Panc1 (cell line): ENCODE measurements at regions not wholly inside any gene's neighbourhood (a gene's known extent, or its start where the extent isn't known, plus 50 kb on each side); places are given as distances from the start of the nearest gene placed in this dataset.

Experiments used
- ATAC-seq: fragments of 200-7000 bp; cut with Tn5 transposase; 2 replicates; pipeline ENCODE4 v1.9.1; 2020; ENCODE audit warnings: mild to moderate bottlenecking, moderate library complexity
- BruUV-seq: library from RNA; stranded (reverse); fragments of 400-500 nt; replicated peaks from 2 replicates; lab custom pipeline; 2021; lab: Mats Ljungman, UMichigan
- CTCF ChIA-PET: fragments of 300-600 bp; sonication (Branson Sonifier 250); formaldehyde crosslinking; loops from one replicate; lab custom pipeline; 2022; ENCODE audit warnings: antibody characterized with exemption; lab: Charles Lee
- POLR2A ChIA-PET: fragments of 300-600 bp; sonication (Branson Sonifier 250); formaldehyde crosslinking; loops from one replicate; lab custom pipeline; 2022; ENCODE audit warnings: antibody characterized with exemption; lab: Charles Lee
- DNase-seq: peaks from one replicate; pipeline ENCODE4 v3.0.0-alpha.2; 2010; ENCODE audit warnings: low read depth, low spot score
- H3K27ac ChIP-seq: 2 replicates; pipeline ENCODE4 v1.5.1; 2011; ENCODE audit warnings: mild to moderate bottlenecking, low read length, inconsistent platforms
- H3K27me3 ChIP-seq: fragments of 200-500 bp; sonication (Bioruptor generic); 2 replicates; pipeline ENCODE4 v1.6.0; 2014; ENCODE audit warnings: low read length, inconsistent platforms; ENCODE audit not compliant: control insufficient read depth, insufficient read depth
- H3K36me3 ChIP-seq: fragments of 200-500 bp; sonication (Bioruptor generic); 2 replicates; pipeline ENCODE4 v1.5.1; 2014; ENCODE audit warnings: inconsistent platforms, mild to moderate bottlenecking, low read length, moderate library complexity; ENCODE audit not compliant: control insufficient read depth, insufficient read depth
- H3K4me1 ChIP-seq: 2 replicates; pipeline ENCODE4 v1.5.1; 2011; ENCODE audit warnings: inconsistent platforms, mild to moderate bottlenecking, low read length, moderate library complexity; ENCODE audit not compliant: control insufficient read depth, insufficient read depth
- H3K4me3 ChIP-seq, 2 experiments: 2 replicates each; pipeline ENCODE4 v1.5.1; 2011 to 2012; ENCODE audit warnings: low read depth in 2 of 2, low read length in 2 of 2, mild to moderate bottlenecking in 2 of 2, inconsistent platforms in 1 of 2, moderate library complexity in 1 of 2
- H3K9me3 ChIP-seq: fragments of 200-500 bp; sonication (Bioruptor generic); 2 replicates; pipeline ENCODE4 v1.5.1; 2014; ENCODE audit warnings: low read depth, mild to moderate bottlenecking, inconsistent platforms, low read length, moderate library complexity; ENCODE audit not compliant: control insufficient read depth, insufficient read depth
- CTCF ChIP-seq: fragments of 450-650 bp; IDR thresholded peaks from 2 replicates; pipeline ENCODE4 v1.5.1; 2017; ENCODE audit warnings: mild to moderate bottlenecking
- POLR2AphosphoS5 ChIP-seq: IDR thresholded peaks from 2 replicates; pipeline ENCODE4 v1.6.1; 2012; ENCODE audit warnings: mild to moderate bottlenecking, low read depth, low read length, moderate library complexity
- REST ChIP-seq, 2 experiments: IDR thresholded peaks; 2 replicates each; pipeline ENCODE4 v1.6.1; 2011 to 2012; ENCODE audit warnings: low read depth in 2 of 2, control low read depth in 1 of 2, low read length in 1 of 2, mild to moderate bottlenecking in 1 of 2, moderate library complexity in 1 of 2; ENCODE audit not compliant: insufficient read depth in 1 of 2
- SIN3A ChIP-seq: IDR thresholded peaks from 2 replicates; pipeline ENCODE4 v1.6.1; 2012; ENCODE audit warnings: low read depth, mild to moderate bottlenecking, low read length, moderate library complexity, borderline replicate concordance; ENCODE audit not compliant: insufficient read depth
- TCF7L2 ChIP-seq: IDR thresholded peaks from 2 replicates; pipeline ENCODE4 v1.6.1; 2011; ENCODE audit warnings: mild to moderate bottlenecking, low read depth, low read length, inconsistent platforms
- in situ Hi-C: cut with HindIII; loops from 2 replicates; pipeline ENCODE4 v1.10.0; 2016; ENCODE audit warnings: low sequenced_read_pairs, low pct_unique_long_range_greater_than_20kb
- intact Hi-C: fragments of 100-400 bp; cut with micrococcal nuclease; formaldehyde crosslinking; loops from one replicate; pipeline ENCODE4 v1.10.0; 2022; ENCODE audit not compliant: unreplicated experiment

GRCh38 chr1:30198795-30199403, 524.5 kb downstream of the MATN1 start:
- Histone ChIP-seq H3K9me3 (no peaks in the 10 kb centered on the region; the same call in 1 of the 2 replicates), H3K4me3 (no peak overlapping the region), H3K4me1 (no peaks in the 10 kb centered on the region), H3K27ac (no peak overlapping the region), H3K36me3 (no peaks in the 10 kb centered on the region), H3K27me3 (peaks cover 3% of the 10 kb centered on the region; the same call in 1 of the 2 replicates)
- in situ Hi-C loops: no loop called here
- ChIA-PET POLR2A (no interaction called here), CTCF (no interaction called here)
- no peak for ATAC-seq
- BruUV-seq: no TSS peak
- intact Hi-C loops: no loop called here
- TF ChIP-seq TCF7L2 (no peak), POLR2AphosphoS5 (no peak), CTCF (no peak), REST (IDR thresholded peaks at IDR 0.05; ENCODE audit: insufficient read depth in 1 of 2, low read depth in 2 of 2, low read length in 1 of 2) (no peak)
- no peak for DNase-seq

- BruUV-seq: no TSS peak
- Histone ChIP-seq H3K4me3 (no peak overlapping the region), H3K9me3 (no peaks in the 10 kb centered on the region; the same call in 1 of the 2 replicates), H3K4me1 (no peaks in the 10 kb centered on the region), H3K27ac (no peak overlapping the region), H3K27me3 (peaks cover 3% of the 10 kb centered on the region; the same call in 1 of the 2 replicates), H3K36me3 (no peaks in the 10 kb centered on the region)
- POLR2A ChIA-PET: no interaction called here
- ATAC-seq (no peak), DNase-seq (no peak)
- in situ Hi-C loops (no loop called here), intact Hi-C loops (no loop called here)
- no peak for TF ChIP-seq REST (IDR thresholded peaks at IDR 0.05; ENCODE audit: insufficient read depth in 1 of 2, low read depth in 2 of 2, low read length in 1 of 2)
- no peak for TF ChIP-seq CTCF
- TF ChIP-seq TCF7L2: no peak
- TF ChIP-seq SIN3A: no peak
- no peak for TF ChIP-seq POLR2AphosphoS5
- CTCF ChIA-PET: no interaction called here
Observed at GRCh38 chr1:30198451-30198760, 525.0 kb downstream of the MATN1 start.
